Activated CD4-positive, alpha-beta T cell treated with anti-CD3 and anti-CD28 coated beads, Interleukin-2, amount 10 ng/mL, durations not matched to agents 7 days and 5 days (primary cell): ENCODE measurements at regions not wholly inside any gene's neighbourhood (a gene's known extent, or its start where the extent isn't known, plus 50 kb on each side); places are given as distances from the start of the nearest gene placed in this dataset.

ENCODE experiments used
- CTCF ChIA-PET: fragments of 350-600 bp; sonication (Branson Sonifier 250); formaldehyde crosslinking; loops from one replicate; lab custom pipeline; 2021; ENCODE audit warnings: antibody characterized with exemption; lab: Charles Lee
- POLR2A ChIA-PET: fragments of 350-600 bp; sonication (Branson Sonifier 250); formaldehyde crosslinking; loops from one replicate; lab custom pipeline; 2021; ENCODE audit warnings: antibody characterized with exemption; lab: Charles Lee
- DNase-seq: peaks from one replicate; pipeline ENCODE4 v3.0.0-alpha.2; 2020
- H3K27ac Mint-ChIP-seq: one replicate; pipeline ENCODE4 v1.8.0; 2021; ENCODE audit warnings: mild to moderate bottlenecking, moderate library complexity, mixed read lengths
- H3K27me3 Mint-ChIP-seq: one replicate; pipeline ENCODE4 v1.8.0; 2021; ENCODE audit warnings: mixed read lengths
- H3K36me3 Mint-ChIP-seq: one replicate; pipeline ENCODE4 v1.8.0; 2021; ENCODE audit warnings: low read depth, mixed read lengths
- H3K4me1 Mint-ChIP-seq: one replicate; pipeline ENCODE4 v1.8.0; 2021; ENCODE audit warnings: mixed read lengths
- H3K4me3 Mint-ChIP-seq: one replicate; pipeline ENCODE4 v1.8.0; 2021; ENCODE audit warnings: mild to moderate bottlenecking, moderate library complexity, mixed read lengths
- H3K9me3 Mint-ChIP-seq: one replicate; pipeline ENCODE4 v1.8.0; 2021; ENCODE audit warnings: mixed read lengths

DNA sequence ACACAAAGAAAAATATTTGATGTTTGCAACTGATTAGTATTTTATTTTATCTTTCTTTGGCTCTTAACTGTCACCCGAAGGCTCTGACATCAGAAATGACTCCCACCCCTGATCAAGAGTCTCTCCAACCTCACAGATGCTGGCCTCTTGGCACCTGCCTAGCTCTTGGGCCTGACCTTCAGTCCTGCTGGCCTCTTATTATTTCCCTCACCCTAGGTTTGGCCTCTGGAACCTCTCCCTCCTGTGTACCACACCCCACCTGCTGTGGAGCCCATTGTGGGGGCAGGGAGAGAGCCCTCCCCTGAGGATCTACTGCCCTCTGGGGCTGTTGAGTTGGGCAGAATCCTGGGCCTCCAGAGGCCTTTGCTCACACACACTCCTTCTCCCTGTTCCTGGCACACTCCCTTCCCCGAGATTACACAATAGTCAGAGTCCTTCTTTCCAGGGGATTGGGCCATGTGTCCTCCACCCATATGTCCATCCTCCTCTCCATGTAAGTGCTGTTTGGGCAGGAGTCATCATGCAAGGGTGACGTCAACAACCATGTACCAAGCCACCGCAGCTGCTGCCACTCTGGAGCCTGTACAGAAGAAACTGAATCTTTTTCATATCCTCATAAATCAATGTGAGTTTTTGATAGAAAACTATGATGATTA, 124.3 kb downstream of the RASSF9 start:
- Mint-ChIP-seq H3K27ac (no peak overlapping the region), H3K4me1 (no peaks in the 10 kb centered on the region), H3K36me3 (no peaks in the 10 kb centered on the region), H3K4me3 (no peak overlapping the region), H3K9me3 (peaks cover 6% of the 10 kb centered on the region), H3K27me3 (no peaks in the 10 kb centered on the region)
- DNase-seq: no peak
- ChIA-PET CTCF (no interaction called here), POLR2A (no interaction called here)

DNA sequence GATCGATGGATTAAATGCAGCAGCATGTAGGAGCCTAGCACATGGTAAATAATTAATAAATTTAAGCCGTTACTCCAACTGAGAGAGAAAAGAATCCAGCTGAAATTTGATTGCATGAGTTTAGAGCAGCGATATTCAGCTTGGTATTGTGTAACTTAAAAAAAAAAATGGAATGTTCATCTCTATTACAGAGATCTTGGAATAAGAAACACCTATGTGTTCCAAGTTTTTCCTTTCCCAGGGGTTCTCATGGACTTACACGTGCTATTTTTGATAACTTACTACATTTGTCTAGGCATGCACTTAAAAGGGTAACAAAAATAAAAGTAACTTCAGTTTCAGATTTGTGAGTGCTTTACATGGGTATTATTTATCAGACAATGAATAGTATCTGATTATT, 122.8 kb downstream of the RASSF9 start:
- Mint-ChIP-seq H3K4me1 (no peaks in the 10 kb centered on the region), H3K4me3 (no peak overlapping the region), H3K36me3 (no peaks in the 10 kb centered on the region), H3K9me3 (no peaks in the 10 kb centered on the region), H3K27ac (no peak overlapping the region), H3K27me3 (no peaks in the 10 kb centered on the region)
- ChIA-PET CTCF (no interaction called here), POLR2A (no interaction called here)
- no peak for DNase-seq

DNA sequence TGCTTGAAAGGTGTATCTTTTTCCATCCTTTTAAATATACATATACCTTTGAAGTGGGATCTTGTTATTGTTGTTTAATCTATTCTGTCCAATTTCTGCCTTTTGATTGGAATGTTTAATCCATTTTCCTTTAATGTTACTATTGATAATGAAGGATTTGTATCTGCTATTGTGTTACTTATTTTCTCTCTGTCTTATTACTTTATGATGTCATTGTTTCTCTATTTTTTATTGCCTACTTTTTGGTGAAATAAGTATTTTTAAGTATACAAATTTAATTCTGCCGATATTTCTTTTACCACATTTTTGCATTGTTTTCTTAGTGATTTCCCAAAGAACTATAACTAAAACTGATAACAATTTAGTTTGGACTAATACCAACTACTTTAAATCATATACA, 121.8 kb downstream of the RASSF9 start:
- Mint-ChIP-seq H3K36me3 (no peaks in the 10 kb centered on the region), H3K4me3 (no peak overlapping the region), H3K27me3 (no peaks in the 10 kb centered on the region), H3K9me3 (no peaks in the 10 kb centered on the region), H3K4me1 (no peaks in the 10 kb centered on the region), H3K27ac (no peak overlapping the region)
- no peak for DNase-seq
- POLR2A ChIA-PET: no interaction called here
- CTCF ChIA-PET: no interaction called here

DNA sequence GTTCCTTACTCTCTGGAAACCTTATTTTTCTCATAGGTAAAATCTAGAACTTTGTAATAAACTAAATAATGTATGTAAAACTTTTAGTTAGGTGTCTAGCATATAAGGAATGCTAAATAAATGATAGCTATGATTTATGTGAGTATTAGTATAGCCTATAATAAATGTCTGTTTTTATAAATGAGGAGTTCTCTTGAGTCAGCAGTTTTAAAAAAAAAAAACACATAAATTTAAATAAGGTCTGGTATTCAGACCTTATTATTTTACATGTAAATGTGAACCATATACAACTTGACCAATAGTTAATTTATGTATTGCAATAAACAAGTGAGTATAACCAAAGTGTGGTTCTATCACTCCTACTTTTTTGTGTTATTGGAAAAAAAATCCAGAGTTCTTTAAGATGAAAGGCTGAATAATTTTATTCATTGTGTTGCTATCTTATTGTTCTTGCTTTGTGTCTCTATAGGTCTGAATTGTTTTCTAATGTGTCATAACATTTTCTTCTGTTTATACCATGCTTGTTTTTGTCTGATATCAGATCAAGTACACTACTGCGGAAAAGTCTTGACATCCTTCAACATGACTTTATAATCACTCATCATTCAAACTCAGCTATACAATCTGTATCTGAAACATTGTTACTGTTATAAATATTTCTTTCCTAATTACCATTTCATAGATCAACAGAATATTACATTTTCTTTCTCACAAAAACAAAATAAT, 115.7 kb downstream of the RASSF9 start:
- ChIA-PET POLR2A (no interaction called here), CTCF (no interaction called here)
- Mint-ChIP-seq H3K9me3 (no peaks in the 10 kb centered on the region), H3K4me1 (no peaks in the 10 kb centered on the region), H3K27me3 (no peaks in the 10 kb centered on the region), H3K4me3 (no peak overlapping the region), H3K27ac (no peak overlapping the region), H3K36me3 (no peaks in the 10 kb centered on the region)
- no peak for DNase-seq

DNA sequence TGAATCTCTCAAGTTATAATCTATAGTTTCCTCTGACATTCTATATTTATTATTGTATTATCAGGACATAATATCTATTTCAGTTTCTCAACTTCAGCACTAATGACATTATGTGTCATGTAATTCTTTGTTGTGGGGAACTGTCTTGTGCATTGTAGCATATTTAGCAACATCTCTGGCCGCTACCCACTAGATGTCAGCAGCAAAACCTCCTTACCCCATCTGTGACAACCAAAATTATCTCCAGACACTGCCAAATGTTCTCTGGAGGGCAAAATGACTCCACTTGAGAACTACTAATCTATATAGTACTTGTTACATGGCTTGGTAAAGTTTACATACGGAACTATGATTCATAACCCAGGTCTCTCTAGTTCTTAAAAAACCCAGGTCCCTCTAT, 110.2 kb downstream of the RASSF9 start:
- Mint-ChIP-seq H3K27ac (no peak overlapping the region), H3K27me3 (no peaks in the 10 kb centered on the region), H3K4me3 (no peak overlapping the region), H3K9me3 (no peaks in the 10 kb centered on the region), H3K4me1 (no peaks in the 10 kb centered on the region), H3K36me3 (no peaks in the 10 kb centered on the region)
- CTCF ChIA-PET: no interaction called here
- DNase-seq: no peak
- POLR2A ChIA-PET: no interaction called here

DNA sequence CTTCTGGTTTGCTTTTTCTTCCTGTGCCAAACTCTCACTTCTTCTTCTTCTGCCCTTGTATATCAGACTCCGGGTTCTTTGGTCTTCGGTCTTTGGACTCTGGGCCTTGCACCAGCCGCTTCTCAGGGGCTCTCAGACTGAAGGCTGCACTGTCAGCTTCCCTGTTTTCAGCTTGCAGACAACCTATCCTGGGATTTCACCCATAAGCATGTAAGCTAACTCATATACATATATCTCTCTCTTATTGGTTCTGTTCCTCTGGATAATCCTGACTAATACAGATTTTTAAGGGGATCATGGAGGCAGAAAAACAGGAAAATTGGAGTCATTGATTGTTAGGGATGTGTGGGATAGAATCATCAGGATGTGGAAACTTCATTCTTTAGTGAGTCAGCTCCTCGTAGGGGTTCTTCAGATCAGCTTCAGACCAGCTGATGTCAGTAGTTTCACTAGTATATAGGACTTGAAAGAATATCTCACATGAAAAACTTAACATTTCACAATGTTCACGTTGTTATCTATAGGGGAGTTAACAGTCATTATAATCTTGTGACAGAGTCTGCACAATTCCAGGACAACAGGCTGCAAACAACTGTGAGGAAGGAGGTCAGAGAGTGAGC, 102.9 kb downstream of the RASSF9 start:
- no peak overlapping the region for H3K27ac Mint-ChIP-seq
- ChIA-PET CTCF (no interaction called here), POLR2A (no interaction called here)
- DNase-seq: no peak
- no peaks in the 10 kb centered on the region for H3K36me3 Mint-ChIP-seq
- no peak overlapping the region for H3K4me3 Mint-ChIP-seq
- H3K4me1 Mint-ChIP-seq: no peaks in the 10 kb centered on the region
- no peaks in the 10 kb centered on the region for H3K9me3 Mint-ChIP-seq
- no peaks in the 10 kb centered on the region for H3K27me3 Mint-ChIP-seq

DNA sequence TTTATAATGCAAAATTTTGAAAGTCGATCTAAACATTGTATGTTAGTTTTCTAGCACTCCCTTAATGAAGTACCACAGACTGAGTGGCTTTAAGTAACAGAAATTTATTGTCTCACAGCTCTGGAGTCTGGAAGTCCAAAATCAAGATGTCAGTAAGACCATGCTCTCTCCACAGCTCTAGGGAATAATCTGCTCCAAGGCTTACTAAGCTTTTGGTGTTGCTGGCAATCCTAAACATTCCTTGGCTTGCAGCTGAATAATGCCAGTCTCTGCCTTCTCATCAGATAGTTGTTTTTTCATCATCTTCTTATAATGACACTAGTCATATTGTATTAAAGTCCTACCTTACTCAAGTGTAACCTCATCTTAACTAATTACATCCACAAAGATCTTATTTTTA, 102.2 kb downstream of the RASSF9 start:
- H3K36me3 Mint-ChIP-seq: no peaks in the 10 kb centered on the region
- no peak overlapping the region for H3K4me3 Mint-ChIP-seq
- no peaks in the 10 kb centered on the region for H3K27me3 Mint-ChIP-seq
- no peak for DNase-seq
- no peaks in the 10 kb centered on the region for H3K4me1 Mint-ChIP-seq
- H3K27ac Mint-ChIP-seq: no peak overlapping the region
- no peaks in the 10 kb centered on the region for H3K9me3 Mint-ChIP-seq
- POLR2A ChIA-PET: no interaction called here
- CTCF ChIA-PET: no interaction called here

DNA sequence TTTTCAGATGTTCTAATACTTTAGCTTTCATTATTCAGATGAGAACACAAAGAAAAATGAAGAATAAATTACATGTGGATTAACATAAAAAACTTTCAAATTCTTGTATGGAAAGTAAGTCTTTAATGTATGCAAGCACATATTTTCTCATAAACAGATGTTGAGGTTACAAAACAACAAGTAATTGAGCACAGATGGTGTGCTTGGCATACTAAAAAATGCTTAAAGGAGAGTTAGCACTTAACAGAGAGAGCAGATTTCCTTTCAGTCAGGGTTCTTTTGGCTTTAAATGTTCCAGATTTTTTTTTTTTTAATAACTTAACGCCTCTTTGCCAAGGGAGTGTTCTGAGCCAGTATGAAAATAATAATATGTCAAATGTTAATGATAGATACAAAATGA, 96.0 kb downstream of the RASSF9 start:
- no peaks in the 10 kb centered on the region for H3K9me3 Mint-ChIP-seq
- POLR2A ChIA-PET: no interaction called here
- no peak for DNase-seq
- no peaks in the 10 kb centered on the region for H3K36me3 Mint-ChIP-seq
- no peaks in the 10 kb centered on the region for H3K27me3 Mint-ChIP-seq
- CTCF ChIA-PET: no interaction called here
- H3K4me3 Mint-ChIP-seq: no peak overlapping the region
- no peaks in the 10 kb centered on the region for H3K4me1 Mint-ChIP-seq
- H3K27ac Mint-ChIP-seq: no peak overlapping the region

DNA sequence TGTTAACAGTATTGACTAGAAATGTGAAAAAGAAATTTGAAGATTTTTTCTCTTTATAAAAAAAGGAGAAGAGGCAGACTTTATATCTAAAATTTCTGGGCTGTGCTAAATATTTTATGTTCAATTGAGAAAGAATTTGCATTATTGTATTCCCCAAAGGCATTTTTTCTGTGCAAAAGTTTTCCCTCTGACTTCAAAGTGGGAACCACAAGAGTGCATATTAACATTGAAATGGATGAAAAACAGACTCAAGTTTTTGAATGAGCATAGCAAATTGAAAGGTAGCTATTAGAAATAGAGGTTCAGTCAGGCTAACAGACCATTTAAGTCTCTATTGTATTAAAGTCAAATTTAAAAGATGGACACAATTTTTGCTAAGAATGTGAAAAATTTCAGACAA, 95.2 kb downstream of the RASSF9 start:
- Mint-ChIP-seq H3K4me3 (no peak overlapping the region), H3K27ac (no peak overlapping the region), H3K9me3 (no peaks in the 10 kb centered on the region), H3K27me3 (no peaks in the 10 kb centered on the region), H3K4me1 (no peaks in the 10 kb centered on the region), H3K36me3 (no peaks in the 10 kb centered on the region)
- ChIA-PET POLR2A (no interaction called here), CTCF (no interaction called here)
- no peak for DNase-seq

DNA sequence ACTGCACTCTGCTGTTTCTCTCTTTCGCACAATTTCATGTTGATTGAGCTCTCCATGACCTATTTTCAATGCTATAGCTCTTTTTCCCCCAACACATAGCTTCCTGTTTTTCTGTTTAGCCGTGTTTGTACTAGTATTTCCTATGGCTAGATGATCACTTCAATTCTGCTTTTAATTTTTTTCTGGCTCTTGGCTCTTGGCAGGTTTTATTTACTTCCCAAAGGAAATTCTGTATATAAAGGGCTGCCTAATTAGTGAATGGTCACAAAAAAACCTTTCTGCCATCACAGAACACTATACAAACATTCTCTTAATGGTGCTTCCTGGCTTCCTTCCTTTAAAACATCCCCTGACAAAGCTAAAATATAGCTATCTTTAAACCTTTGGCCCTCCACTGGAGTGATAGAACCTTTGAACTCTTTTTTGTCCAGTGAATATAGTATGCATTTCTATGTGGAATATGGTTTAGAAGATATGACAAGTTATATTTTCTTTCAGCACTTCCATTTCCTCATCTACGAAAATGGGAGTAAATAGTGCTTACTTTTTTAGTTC, 88.2 kb downstream of the RASSF9 start:
- H3K4me1 Mint-ChIP-seq: no peaks in the 10 kb centered on the region
- ChIA-PET CTCF (no interaction called here), POLR2A (no interaction called here)
- no peaks in the 10 kb centered on the region for H3K36me3 Mint-ChIP-seq
- H3K4me3 Mint-ChIP-seq: no peak overlapping the region
- no peaks in the 10 kb centered on the region for H3K9me3 Mint-ChIP-seq
- no peak for DNase-seq
- H3K27ac Mint-ChIP-seq: no peak overlapping the region
- no peaks in the 10 kb centered on the region for H3K27me3 Mint-ChIP-seq
